Urinary bladder (tissue), 3 donors: ENCODE measurements at regions not wholly inside any gene's neighbourhood (a gene's known extent, or its start where the extent isn't known, plus 50 kb on each side); places are given as distances from the start of the nearest gene placed in this dataset.

ENCODE experiments used
- DNase-seq: peaks from one replicate; pipeline ENCODE4 v3.0.0-alpha.2; 2015; ENCODE audit errors: extremely low spot score
- H3K27ac ChIP-seq: one replicate; pipeline ENCODE4 v1.5.1; 2013; ENCODE audit warnings: low read depth, mild to moderate bottlenecking, moderate library complexity
- H3K36me3 ChIP-seq: one replicate; pipeline ENCODE4 v1.6.1; 2013; ENCODE audit warnings: mild to moderate bottlenecking, moderate library complexity; ENCODE audit not compliant: insufficient read depth
- H3K4me1 ChIP-seq: one replicate; pipeline ENCODE4 v1.6.1; 2013; ENCODE audit warnings: mild to moderate bottlenecking, moderate library complexity; ENCODE audit not compliant: insufficient read depth
- H3K4me3 ChIP-seq: one replicate; pipeline ENCODE4 v1.5.1; 2013; ENCODE audit warnings: low read depth, low read length
- WGBS: extraction: QIAGEN DNeasy Blood & Tissue Kit; methylation state at CpG from one replicate; pipeline ENCODE4 v1.1.7; 2013; 5-methylcytosine and 5-hydroxymethylcytosine counted together
- donor health status: healthy with polysubstance abuse.
- donor health status: healthy.

DNA sequence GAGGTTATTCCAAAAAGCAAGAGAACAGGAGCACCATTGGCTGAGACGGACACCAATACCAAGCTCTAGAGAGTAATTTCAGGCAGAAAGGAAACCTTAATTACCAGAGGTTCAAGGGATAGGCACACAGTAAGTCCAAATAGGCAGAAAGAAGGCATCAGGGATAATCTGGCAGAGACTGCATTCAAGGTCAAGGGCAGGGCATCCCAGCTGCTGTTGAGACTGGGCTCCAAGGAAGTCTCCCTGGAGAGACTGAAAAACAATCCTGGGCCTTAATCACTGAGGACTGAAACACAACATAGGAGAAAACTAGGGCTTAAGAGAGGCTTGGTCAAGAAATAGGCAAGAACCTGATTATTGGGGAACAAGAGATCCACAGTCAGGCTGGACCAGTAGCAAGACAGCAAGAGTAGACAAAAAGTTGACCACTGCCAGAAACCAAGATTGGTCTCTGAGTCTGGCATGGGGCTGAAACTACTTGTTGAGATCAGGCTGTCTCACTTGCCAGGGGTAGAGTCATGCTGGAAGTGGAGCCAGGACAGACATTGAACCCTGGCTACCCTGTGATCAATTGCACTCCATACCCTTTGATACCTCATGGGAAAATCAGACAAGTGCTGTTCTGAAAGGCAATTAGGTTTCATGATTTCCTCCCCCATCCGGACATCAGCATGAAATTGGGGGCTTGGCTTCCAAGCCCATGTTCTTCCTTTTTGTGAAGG, 193.2 kb upstream of the TNP1 start:
- Histone ChIP-seq H3K36me3 (no peaks in the 10 kb centered on the region), H3K27ac (no peak overlapping the region), H3K4me3 (no peak overlapping the region), H3K4me1 (no peaks in the 10 kb centered on the region)
- WGBS, result 96% methylated on average over 2 of the region's 2 CpGs
- no peak for DNase-seq

DNA sequence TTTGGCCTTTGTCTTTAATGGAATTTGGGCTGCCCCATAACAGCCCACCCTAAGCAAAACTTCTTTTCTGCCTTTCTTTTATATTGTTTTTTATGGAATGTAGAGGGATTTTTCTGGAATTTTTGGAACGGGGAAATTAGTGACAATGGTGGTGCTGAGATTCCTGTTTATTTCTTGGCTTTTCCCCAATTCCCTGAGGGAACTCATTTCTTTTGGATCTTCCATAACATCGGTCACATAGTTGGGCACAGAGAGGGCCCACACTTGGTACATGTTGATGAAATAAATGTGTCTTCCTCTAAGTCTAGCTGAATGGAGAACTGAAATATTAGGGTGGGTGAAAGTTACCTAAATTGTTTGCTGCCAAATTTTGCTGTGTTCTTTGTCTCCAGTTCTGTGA, 191.6 kb upstream of the TNP1 start:
- H3K4me3 ChIP-seq, result no peak overlapping the region
- peaks cover 2% of the 10 kb centered on the region for H3K4me1 ChIP-seq
- DNase-seq, result no peak
- no peak overlapping the region for H3K27ac ChIP-seq
- no peaks in the 10 kb centered on the region for H3K36me3 ChIP-seq
- 83% methylated on average over 2 of the region's 2 CpGs for WGBS

DNA sequence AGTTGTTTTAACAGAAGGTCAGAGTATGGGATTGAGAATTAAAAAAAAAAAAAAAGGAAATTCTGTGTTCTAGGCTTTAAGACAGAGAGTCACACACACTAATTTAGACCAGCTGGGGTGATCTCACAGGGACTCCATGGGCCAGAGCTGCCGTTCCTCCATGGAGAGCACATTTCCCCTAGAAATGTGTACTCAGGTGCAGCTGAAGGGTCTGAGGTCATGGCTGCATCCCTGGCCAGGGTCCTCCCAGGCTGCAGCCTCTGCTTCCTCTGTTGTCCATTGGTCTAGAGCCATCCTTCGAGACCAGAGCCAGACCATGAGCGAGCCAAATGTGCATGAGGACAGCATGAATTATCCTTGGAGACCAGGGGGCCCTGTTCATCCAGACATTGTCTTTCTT, 190.1 kb upstream of the TNP1 start:
- Histone ChIP-seq H3K4me1 (peaks cover 2% of the 10 kb centered on the region), H3K4me3 (no peak overlapping the region), H3K27ac (no peak overlapping the region), H3K36me3 (no peaks in the 10 kb centered on the region)
- DNase-seq, result no peak
- WGBS, result 83% methylated on average over 3 of the region's 3 CpGs

DNA sequence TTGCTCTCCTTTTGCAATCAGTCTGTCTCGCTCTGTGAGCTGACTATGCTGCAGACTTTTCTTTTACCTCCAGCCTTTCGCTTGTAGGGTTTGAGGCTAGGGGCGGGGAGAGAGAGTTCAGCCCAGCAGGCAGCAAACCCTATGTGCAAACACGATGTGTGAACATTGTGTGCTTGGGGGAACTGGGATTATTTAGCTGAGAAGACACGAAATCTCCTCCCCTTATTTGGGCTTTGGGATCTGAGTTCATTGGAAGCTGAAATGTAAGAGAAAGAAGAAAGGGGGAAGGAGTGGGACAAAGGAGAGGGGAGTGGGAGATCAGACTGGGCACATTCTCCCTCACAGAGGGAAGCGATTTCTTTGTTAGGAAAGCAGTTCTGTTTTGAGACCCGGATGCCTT, 189.6 kb upstream of the TNP1 start:
- H3K4me1 ChIP-seq, result peaks cover 2% of the 10 kb centered on the region
- no peak overlapping the region for H3K27ac ChIP-seq
- DNase-seq, result no peak
- no peaks in the 10 kb centered on the region for H3K36me3 ChIP-seq
- WGBS, result 78% methylated on average over 7 of the region's 7 CpGs
- H3K4me3 ChIP-seq, result no peak overlapping the region

DNA sequence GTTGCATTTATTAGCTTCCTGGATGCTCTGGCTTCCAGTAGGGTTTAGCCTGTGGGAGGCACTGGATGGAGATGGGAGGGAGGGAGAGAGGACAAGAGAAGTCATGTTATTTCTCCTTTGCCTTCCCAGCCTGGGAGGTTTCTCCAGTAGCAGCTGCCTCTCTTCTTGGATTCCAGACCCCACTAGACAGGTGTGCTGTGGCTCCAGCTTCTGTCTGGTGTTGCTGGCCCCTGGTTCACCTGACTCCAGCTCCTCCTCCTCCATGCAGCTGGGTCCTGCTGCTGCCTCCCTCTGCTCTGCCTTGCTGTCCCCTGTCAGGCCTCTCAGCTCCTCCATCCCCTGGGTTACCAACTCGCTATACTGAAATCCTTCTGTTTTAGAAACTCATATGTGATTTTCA, 188.9 kb upstream of the TNP1 start:
- Histone ChIP-seq H3K4me1 (peaks cover 2% of the 10 kb centered on the region), H3K4me3 (no peak overlapping the region), H3K36me3 (no peaks in the 10 kb centered on the region), H3K27ac (no peak overlapping the region)
- no peak for DNase-seq
- WGBS, result 100% methylated on average over 1 of the region's 1 CpG

DNA sequence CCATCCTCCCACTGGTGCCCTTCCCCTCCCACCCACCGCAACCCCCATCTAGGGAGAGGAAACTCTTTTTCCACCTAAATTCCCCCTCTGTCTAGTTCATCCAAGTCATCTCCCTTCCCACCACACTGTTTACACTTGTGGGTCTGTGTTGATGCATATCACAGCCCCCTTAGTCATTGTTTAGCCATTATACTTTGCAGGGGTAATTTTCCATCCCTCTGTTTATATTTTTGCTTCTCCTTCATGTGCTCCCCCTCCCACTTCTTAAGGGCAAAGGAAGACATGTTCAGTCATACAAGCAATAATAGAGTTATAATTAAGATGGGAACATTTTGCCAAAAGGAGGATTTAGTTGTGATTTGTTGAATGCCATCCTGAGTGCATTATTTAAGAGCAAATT, 187.8 kb upstream of the TNP1 start:
- Histone ChIP-seq H3K4me1 (peaks cover 2% of the 10 kb centered on the region), H3K27ac (no peak overlapping the region), H3K36me3 (no peaks in the 10 kb centered on the region), H3K4me3 (no peak overlapping the region)
- DNase-seq, result no peak
- WGBS, result 94% methylated on average over 1 of the region's 1 CpG

DNA sequence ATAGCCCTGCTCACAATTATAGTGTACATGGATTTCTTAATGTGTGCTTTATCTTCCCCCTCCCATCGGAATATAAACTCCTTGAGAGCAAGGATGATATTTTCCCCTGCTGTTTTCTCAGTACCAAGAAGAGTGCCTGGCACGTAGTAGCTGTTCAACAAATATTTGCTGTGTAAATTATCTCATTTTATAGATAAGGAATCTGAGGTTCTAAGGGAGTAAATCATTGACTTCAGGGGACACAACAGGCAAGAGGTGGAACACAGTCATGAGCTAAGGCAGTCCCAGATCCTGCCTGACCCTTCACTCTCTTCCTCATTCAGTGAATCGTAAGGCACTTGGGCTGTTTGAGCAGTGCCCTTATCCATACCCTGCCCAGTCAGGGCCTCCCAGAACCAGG, 187.3 kb upstream of the TNP1 start:
- Histone ChIP-seq H3K36me3 (no peaks in the 10 kb centered on the region), H3K4me3 (no peak overlapping the region), H3K4me1 (peaks cover 2% of the 10 kb centered on the region), H3K27ac (no peak overlapping the region)
- no peak for DNase-seq
- 59% methylated on average over 3 of the region's 3 CpGs for WGBS

DNA sequence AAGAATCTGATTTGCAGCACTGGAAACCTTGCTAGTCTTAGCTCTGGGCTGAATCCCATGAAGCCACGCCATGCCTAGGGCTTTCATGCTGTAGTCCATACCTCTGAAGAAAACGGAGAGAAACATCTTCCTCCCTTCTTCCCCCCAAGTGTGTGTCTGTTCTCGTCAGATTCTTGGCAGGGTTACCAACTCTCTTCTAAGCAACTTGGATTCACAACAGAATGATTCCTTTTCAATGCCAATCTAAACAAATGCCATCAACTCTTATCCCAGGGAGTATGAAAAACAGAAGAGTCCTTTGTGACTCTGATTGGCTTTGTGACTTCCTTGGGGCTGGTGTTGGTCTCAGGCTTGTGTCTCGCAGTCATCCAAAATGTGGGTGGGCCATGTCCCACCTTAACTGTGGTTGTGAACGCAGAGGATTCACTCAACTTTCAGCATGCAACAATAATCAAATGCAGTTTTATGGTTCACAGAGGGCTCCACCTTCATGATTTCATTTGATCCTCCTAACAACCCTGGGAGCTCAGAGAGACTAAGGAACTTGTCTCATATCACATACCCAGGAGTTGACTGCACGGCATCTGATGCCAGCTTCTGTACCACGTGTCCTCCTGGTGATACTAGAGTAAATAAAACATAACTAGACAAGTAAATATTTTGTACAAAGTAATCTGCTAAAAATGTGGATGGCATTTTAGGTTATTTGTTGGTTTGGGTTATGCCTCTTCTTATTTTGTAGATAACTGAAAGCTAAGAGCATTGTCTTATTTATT, 186.0 kb upstream of the TNP1 start:
- peaks cover 2% of the 10 kb centered on the region for H3K4me1 ChIP-seq
- no peak overlapping the region for H3K4me3 ChIP-seq
- H3K36me3 ChIP-seq, result no peaks in the 10 kb centered on the region
- no peak for DNase-seq
- WGBS, result 50% methylated on average over 7 of the region's 7 CpGs
- H3K27ac ChIP-seq, result no peak overlapping the region

DNA sequence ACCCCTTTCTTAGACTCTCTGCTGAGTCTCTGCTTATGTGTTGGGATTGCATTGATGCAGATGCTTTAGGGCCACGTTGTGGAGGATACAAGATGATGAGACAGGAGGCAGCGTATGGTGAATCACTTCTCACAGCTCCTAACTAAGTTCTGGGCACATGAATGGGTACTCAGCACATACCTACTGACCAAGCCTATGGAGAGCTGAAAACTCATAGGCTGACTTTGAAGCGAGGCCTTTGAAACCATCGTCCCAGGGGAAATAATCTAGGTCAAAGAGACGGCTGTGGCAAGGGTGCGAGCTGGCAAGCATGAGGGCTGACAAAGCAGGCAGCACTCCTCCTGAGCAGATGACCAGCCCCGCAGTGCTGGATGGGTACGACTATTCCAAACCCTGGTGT, 180.2 kb upstream of the TNP1 start:
- no peak overlapping the region for H3K27ac ChIP-seq
- 94% methylated on average over 8 of the region's 8 CpGs for WGBS
- DNase-seq, result no peak
- no peaks in the 10 kb centered on the region for H3K4me1 ChIP-seq
- H3K36me3 ChIP-seq, result no peaks in the 10 kb centered on the region
- H3K4me3 ChIP-seq, result no peak overlapping the region

DNA sequence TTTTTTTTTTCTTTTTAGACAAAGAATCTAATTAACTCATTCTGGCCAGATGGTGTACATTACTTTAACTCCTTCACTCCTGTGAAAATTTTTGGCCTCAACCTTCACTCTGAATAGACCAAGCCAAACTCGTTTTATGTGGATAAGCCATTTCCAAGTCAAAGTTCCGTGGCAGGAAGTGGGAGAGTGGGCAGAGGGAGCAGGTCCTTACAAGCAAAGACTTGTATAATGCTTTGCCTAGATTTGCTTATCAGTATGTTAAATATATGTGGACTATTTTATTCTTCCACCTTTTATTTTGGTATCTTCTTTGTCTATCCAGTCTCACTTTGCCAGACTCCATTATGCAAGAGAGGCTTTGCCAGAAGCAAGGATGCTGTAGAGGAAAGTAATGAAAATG, 178.1 kb upstream of the TNP1 start:
- Histone ChIP-seq H3K4me3 (no peak overlapping the region), H3K36me3 (no peaks in the 10 kb centered on the region), H3K27ac (no peak overlapping the region), H3K4me1 (no peaks in the 10 kb centered on the region)
- 71% methylated on average over 2 of the region's 2 CpGs for WGBS
- no peak for DNase-seq

DNA sequence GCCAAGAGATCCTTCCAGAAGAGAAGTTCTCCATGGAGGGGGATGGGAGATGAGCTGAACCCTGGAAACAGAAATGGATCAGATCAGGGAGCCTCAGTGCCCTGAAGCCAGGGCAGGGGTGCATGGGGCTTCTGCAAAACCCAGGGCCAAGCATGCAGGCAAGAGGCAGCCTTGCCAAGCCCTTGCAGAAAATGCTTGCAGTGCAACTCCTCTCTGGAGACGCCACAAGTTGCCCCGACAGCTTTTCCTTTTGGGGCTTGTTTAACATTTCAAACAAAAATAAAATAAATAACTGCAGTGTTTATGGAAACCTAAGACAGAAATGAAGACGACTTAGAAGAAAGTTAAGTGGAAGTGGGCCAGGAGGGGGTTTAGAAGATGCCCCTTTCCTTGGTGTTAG, 177.5 kb upstream of the TNP1 start:
- H3K36me3 ChIP-seq, result no peaks in the 10 kb centered on the region
- no peak for DNase-seq
- no peak overlapping the region for H3K27ac ChIP-seq
- no peak overlapping the region for H3K4me3 ChIP-seq
- 28% methylated on average over 3 of the region's 3 CpGs for WGBS
- H3K4me1 ChIP-seq, result no peaks in the 10 kb centered on the region

DNA sequence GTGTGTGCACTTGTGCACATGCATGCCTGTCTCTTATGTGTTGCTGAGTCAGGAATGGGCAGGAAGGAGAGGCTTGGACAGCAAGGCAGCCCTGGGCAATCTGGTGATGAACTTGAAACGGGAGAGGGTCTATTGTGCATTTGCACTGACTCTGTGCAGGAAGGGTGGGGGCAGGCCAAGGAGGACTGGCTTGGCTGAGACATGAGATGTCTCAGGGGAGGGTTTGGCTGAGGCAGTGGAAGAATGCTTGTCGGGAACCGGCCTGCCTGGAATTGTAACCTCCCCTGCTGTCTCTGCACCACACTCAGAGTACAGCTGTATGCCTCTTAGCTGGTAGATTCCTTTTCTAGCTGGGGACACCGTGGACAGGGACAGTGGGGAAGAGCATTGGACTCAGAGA, 176.1 kb upstream of the TNP1 start:
- WGBS, result 18% methylated on average over 4 of the region's 4 CpGs
- no peaks in the 10 kb centered on the region for H3K36me3 ChIP-seq
- H3K4me1 ChIP-seq, result no peaks in the 10 kb centered on the region
- no peak overlapping the region for H3K27ac ChIP-seq
- no peak for DNase-seq
- no peak overlapping the region for H3K4me3 ChIP-seq

DNA sequence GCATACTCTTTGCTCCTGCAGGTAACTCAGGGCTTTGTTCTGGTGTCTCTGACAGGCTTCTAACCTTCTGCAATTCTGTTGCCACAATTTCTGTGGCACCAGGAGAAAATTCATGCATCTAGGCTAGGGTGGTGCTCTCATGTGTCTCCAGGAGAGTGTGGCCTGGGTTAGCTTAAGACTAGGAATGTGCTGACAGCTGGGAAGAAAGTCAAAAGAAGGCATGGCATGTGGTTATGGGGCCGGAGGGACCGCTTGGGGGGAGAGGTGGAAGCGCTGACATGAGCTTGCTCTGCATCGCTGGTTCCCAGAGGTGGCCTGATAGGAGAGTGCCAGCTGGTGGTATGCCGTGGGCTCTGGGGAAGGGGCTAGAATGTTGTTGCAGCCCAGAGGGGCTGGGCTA, 173.3 kb upstream of the TNP1 start:
- no peak overlapping the region for H3K4me3 ChIP-seq
- no peaks in the 10 kb centered on the region for H3K36me3 ChIP-seq
- H3K4me1 ChIP-seq, result no peaks in the 10 kb centered on the region
- no peak for DNase-seq
- H3K27ac ChIP-seq, result no peak overlapping the region
- 80% methylated on average over 5 of the region's 5 CpGs for WGBS

DNA sequence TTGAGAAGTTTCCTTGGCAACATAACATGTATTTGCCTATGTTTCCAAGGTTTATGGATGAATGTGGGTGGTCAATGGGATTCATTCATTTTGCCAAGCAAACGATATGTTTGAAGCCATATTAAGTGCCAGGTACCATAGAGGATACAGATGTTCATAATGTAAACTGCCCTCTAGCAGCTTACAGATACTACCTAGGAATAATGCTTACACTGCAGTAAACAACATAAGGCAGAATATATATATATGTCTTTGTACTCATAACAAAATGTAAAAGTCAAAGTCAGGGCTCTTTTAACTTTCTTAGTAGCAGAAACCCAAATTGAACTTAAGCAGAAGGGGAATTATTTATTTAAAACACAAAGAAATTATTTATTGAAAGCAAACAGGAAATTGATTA, 171.6 kb upstream of the TNP1 start:
- DNase-seq, result no peak
- H3K4me1 ChIP-seq, result no peaks in the 10 kb centered on the region

More for the DNA sequence above, 171.6 kb upstream of the TNP1 start:
- no peak overlapping the region for H3K4me3 ChIP-seq
- no peak overlapping the region for H3K27ac ChIP-seq
- no peaks in the 10 kb centered on the region for H3K36me3 ChIP-seq
- 49% methylated on average over 1 of the region's 1 CpG for WGBS
